Lower leg skin (tissue), 4 donors: ENCODE measurements at regions not wholly inside any gene's neighbourhood (a gene's known extent, or its start where the extent isn't known, plus 50 kb on each side); places are given as distances from the start of the nearest gene placed in this dataset.

Source experiments
- DNase-seq, 2 donors: peaks; one replicate each; pipeline ENCODE4 v3.0.0-alpha.2; 2019; ENCODE audit warnings: low spot score in 2 of 2
- H3K4me3 ChIP-seq: fragments of 200-600 bp; sonication (generic); 2 replicates; pipeline ENCODE4 v1.5.1; 2017; ENCODE audit warnings: mild to moderate bottlenecking, low read depth; ENCODE audit not compliant: poor library complexity, severe bottlenecking
- CTCF ChIP-seq, 3 donors: fragments of 450-650 bp; IDR thresholded peaks; one replicate each; pipeline ENCODE4 v1.5.1; 2016; ENCODE audit warnings: antibody characterized with exemption in 3 of 3, mild to moderate bottlenecking in 3 of 3, moderate library complexity in 2 of 3
- POLR2A ChIP-seq, 2 donors: fragments of 450-650 bp; IDR thresholded peaks; one replicate each; pipeline ENCODE4 v1.6.1; 2016 to 2017; ENCODE audit warnings: antibody characterized with exemption in 2 of 2, mild to moderate bottlenecking in 1 of 2, moderate library complexity in 1 of 2
- WGBS, 2 donors: methylation state at CpG; one replicate each; pipeline ENCODE4 v1.1.5; 2018; 5-methylcytosine and 5-hydroxymethylcytosine counted together
- intact Hi-C: fragments of 100-400 bp; cut with DNase I; formaldehyde crosslinking; loops from one replicate; pipeline ENCODE4 v1.15.0; 2023; ENCODE audit warnings: low total_unique reads

DNA sequence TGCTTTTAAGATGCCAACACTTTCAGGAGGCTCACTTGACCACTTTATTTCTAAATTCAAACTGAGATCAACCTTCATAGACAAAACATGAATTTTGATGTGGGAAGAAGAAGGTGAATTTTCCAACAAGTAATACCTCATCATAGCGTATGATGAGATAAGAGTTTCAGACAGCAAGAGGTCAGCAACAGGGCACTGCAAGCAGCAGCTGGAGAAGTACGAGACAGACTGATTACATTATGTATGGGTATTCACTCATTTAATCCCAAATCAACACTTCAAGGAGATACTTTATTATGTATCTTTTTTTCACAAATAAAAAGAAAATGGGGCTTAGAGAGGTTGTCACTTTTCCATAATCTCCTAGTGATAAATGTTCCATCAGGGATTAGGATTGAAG, 389.8 kb downstream of the TBC1D4 start:
- DNase-seq, result no peak
- intact Hi-C loops, result no loop called here
- H3K4me3 ChIP-seq, result no peak overlapping the region
- WGBS, 2 donors, result 77 to 78% methylated on average over 2 of the region's 2 CpGs
- TF ChIP-seq CTCF (IDR thresholded peaks at IDR 0.05), result no peak
- TF ChIP-seq POLR2A (IDR thresholded peaks at IDR 0.05), result no peak

DNA sequence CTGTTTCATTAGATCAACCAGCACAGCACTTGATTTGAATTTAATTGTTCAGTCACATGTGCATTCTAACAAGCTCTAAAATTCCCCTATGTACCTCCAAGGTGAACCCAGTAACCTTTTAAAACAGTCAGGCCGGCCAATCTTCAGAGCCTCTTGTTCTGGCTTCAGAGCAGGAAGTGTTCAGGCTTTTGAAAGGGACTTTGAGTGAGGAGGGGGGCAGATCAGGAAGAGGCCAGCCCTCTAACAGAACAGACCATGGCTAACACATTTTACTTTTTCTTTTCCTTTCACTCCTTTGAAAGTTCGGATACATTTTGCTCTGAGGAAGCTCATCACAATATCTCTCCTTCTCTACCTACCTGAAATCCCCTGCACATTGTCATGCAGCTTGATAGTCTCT, 390.3 kb downstream of the TBC1D4 start:
- DNase-seq, result no peak
- intact Hi-C loops, result no loop called here
- TF ChIP-seq POLR2A (IDR thresholded peaks at IDR 0.05) (no peak), CTCF (IDR thresholded peaks at IDR 0.05) (no peak)
- no peak overlapping the region for H3K4me3 ChIP-seq
- WGBS, 2 donors, result 61% methylated on average over 2 of the region's 2 CpGs

- WGBS, 2 donors, result 86 to 92% methylated on average over 3 of the region's 3 CpGs
- TF ChIP-seq CTCF (IDR thresholded peaks at IDR 0.05), result no peak
- no peak for TF ChIP-seq POLR2A (IDR thresholded peaks at IDR 0.05)
- no peak overlapping the region for H3K4me3 ChIP-seq
- intact Hi-C loops, result no loop called here
- no peak for DNase-seq
These were observed 390.9 kb downstream of the TBC1D4 start for GRCh38 chr13:75090872-75091615.

DNA sequence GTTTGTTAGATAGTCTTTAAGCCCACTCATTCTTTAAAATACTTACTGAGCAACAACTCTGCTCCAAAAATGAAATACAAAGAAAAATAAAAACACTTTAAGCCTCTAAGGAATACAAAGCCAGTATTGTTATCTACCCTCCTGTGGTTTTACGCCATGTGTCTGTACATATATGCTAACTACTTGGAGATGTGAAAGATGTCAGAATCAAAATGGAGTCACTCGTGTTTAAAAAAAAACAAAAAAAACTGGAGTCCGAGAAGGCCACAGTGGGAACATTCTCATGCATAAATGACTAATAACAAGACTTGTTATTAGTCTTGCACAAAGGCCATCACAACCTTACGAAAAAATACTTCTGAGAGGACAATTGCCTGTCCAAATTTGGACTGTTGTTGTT, 393.1 kb downstream of the TBC1D4 start:
- DNase-seq, result no peak
- intact Hi-C loops, result no loop called here
- 74 to 75% methylated on average over 4 of the region's 4 CpGs for WGBS, 2 donors

DNA sequence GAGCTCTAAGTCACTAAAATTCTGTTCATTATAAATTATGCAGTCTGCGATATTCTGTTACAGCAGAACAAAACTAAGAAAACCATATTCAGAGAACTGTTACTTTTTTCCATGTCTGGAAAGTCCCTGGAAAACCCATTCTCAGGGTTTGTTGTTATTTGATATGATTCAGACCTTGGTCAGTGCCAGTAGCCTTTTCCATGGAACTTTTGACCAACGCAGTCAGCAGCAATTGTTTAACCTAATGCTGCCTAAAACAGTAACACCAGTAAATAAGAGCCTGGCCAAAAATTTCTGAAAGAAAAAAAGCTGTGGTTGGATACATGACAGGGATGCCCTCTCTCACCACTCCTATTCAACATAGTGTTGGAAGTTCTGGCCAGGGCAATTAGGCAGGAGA, 402.7 kb downstream of the TBC1D4 start:
- no peak for TF ChIP-seq POLR2A (IDR thresholded peaks at IDR 0.05)
- H3K4me3 ChIP-seq, result no peak overlapping the region
- no peak for DNase-seq
- WGBS, 2 donors, result 46 to 81% methylated on average over 2 of the region's 2 CpGs
- intact Hi-C loops, result no loop called here

More for the DNA sequence above, 393.1 kb downstream of the TBC1D4 start:
- no peak overlapping the region for H3K4me3 ChIP-seq
- TF ChIP-seq CTCF (IDR thresholded peaks at IDR 0.05) (no peak), POLR2A (IDR thresholded peaks at IDR 0.05) (no peak)

GRCh38 chr13:75076476-75076875, 405.5 kb downstream of the TBC1D4 start:
- H3K4me3 ChIP-seq, result no peak overlapping the region
- TF ChIP-seq POLR2A (IDR thresholded peaks at IDR 0.05) (no peak), CTCF (IDR thresholded peaks at IDR 0.05) (no peak)
- intact Hi-C loops, result no loop called here
- no peak for DNase-seq
